Cardiac fibroblast (primary cell): ENCODE measurements at regions not wholly inside any gene's neighbourhood (a gene's known extent, or its start where the extent isn't known, plus 50 kb on each side); places are given as distances from the start of the nearest gene placed in this dataset.
"Not testable (repeated sequence)": the region's sequence is repeated elsewhere in the genome, so short reads cannot be mapped to it uniquely, and the experiment has no call there.

ENCODE experiments used
- DNase-seq, 2 donors: peaks; one replicate each; pipeline versions ENCODE4 v3.0.0 to v3.0.0-alpha.2; 2010; ENCODE audit warnings: low read depth in 2 of 2
- H3K4me3 ChIP-seq, 2 donors: replicated peaks in 1 of 2; 1 replicate in 1 of 2; 2 replicates in 1 of 2; pipeline ENCODE4 v1.5.1; 2011; ENCODE audit warnings: low read depth in 2 of 2, low read length in 2 of 2, mild to moderate bottlenecking in 2 of 2, moderate library complexity in 1 of 2
- TF ChIP-seq, protein P1 (sequence below): IDR thresholded peaks from one replicate; pipeline ENCODE4 v1.5.1; 2011; ENCODE audit warnings: low read depth, mild to moderate bottlenecking, low read length, inconsistent platforms

DNA sequence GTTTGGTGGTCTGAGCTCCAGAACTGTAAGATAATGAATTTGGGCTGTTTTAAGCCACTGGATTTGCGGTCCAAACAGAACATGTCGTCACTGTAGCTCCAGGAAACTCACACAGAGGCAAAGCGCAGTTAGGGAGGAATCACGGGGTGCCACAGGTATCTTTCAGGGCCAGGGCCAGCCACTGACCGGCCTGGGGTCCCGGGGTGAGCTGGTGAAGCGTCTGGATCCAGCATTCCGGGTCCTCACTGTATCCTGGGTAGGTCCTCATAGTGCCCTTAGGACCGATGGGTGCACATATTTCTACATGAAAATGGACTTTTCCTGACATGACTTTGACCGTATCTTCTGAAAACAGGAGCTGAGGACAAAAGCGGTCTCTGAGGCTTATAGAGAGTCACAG lies 196.0 kb upstream of the HDAC4 start:
- TF ChIP-seq, protein P1, sequence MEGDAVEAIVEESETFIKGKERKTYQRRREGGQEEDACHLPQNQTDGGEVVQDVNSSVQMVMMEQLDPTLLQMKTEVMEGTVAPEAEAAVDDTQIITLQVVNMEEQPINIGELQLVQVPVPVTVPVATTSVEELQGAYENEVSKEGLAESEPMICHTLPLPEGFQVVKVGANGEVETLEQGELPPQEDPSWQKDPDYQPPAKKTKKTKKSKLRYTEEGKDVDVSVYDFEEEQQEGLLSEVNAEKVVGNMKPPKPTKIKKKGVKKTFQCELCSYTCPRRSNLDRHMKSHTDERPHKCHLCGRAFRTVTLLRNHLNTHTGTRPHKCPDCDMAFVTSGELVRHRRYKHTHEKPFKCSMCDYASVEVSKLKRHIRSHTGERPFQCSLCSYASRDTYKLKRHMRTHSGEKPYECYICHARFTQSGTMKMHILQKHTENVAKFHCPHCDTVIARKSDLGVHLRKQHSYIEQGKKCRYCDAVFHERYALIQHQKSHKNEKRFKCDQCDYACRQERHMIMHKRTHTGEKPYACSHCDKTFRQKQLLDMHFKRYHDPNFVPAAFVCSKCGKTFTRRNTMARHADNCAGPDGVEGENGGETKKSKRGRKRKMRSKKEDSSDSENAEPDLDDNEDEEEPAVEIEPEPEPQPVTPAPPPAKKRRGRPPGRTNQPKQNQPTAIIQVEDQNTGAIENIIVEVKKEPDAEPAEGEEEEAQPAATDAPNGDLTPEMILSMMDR: no peak
- H3K4me3 ChIP-seq: no peak overlapping the region
- DNase-seq: no peak

DNA sequence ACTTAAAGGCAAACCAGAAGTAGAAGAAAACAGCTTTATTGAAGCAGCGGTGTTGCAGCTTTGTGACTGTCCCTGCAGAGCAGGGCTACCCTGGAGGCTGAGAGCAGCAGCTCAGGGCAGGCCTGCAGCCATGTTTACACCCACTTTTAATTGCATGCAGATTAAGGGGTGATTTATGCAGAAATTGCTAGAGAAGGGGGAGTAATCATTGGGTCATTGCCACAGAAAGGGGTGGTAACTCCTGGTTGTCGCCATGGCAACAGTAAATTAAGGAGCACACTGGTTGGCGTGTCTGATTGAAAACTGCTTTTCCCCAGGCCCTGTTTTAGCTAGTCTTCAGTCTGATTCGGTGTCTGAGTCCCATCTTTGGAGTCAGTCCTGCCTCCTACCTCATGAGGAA lies 195.4 kb upstream of the HDAC4 start:
- TF ChIP-seq, protein P1: no peak
- DNase-seq: no peak
- H3K4me3 ChIP-seq: no peak overlapping the region

DNA sequence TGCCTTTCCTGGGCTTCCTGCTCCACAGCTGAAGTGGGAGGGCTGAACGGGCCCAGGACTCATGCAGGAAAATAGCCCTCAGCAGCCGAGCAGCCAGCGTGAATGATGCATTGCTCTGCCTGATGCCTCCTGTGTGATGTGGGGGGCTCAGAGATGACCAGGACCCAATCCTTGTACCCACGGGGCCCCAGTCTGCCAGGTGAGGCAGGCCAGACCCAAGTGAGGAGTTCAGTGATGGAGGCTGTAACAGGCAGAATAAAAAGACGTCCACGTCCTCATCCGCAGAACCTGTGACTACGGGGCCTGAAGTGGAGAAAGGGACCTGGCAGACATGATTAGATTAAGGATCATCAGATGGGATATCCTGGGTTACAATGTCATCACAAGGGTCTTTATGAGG lies 194.9 kb upstream of the HDAC4 start:
- TF ChIP-seq, protein P1: no peak
- no peak overlapping the region for H3K4me3 ChIP-seq
- DNase-seq: no peak

DNA sequence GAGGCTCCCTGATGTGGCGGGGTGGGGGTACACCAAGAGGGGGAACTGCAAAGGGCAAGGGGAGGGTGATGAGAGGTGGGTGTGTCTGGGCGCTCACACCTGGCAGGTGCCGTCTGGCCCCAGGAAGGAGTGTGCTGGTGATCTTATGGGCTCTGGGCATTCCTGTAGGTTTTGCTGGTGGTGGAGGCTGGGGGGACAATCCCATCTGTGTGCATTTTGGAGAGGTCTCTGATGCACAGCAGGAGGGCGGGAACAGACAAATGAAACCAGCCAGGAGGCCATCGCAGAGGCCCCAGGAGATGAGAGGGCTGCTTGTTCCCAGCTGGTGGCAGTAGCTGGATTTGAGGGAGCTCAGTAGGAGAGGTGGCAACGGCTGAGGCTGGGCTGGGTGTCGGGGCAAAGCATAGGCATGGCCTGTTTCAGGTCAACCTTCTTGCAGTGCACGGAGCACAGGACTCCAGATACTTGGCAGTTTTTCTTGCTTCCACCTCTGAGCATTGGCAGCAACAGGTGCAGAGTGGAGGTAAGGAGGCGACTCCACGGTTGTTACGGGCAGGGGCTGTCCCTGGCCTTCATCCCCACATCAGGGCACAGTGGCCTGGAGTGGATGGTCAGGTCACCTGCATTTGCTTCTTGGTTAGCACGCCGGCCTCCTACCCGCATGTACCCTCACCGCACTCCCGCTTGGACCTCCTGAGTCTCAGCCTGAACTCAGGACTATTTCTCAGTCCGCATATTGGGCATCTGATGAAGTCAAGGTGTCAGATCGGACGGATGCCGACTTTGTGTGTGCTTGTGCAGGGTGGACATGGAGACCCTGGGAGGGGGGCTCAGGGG lies 194.2 kb upstream of the HDAC4 start:
- H3K4me3 ChIP-seq: no peak overlapping the region
- TF ChIP-seq, protein P1: no peak
- DNase-seq: no peak

DNA sequence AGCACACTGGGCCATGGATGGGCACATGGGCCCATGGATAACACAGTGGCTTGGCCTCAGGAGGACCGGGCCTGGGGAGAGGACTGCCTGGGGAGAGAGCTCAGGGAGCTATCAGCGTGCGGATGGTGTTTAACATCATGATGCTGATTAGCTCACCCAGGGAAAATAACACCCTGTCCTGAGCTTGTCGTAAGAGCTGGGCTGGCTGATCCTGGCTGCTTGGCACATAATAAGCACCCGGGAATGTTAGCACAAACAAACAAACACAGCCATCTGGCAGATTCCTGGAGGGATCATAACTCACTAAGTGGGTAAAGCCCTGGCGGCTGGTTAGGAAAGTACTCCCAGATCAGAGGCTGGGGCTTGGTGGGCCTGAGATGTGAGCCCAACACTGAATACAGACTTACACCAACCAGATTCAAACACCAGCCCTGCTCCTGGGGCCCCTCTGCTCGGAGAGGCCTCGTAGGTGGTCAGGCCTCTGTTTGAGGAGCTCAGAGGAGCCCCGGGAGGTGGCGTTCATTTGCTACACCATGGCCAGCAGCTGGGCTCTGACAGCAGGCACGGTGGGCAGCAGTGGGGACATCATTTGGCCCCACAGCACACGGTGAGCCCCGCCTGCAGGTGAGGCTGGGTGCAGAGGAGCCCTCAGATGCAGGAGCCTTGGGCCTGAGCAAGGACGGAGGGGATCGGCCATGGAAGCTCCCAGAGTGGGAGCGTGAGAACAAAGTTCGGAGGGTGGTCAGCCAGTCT lies 193.4 kb upstream of the HDAC4 start:
- H3K4me3 ChIP-seq: no peak overlapping the region
- no peak for DNase-seq
- TF ChIP-seq, protein P1: no peak

DNA sequence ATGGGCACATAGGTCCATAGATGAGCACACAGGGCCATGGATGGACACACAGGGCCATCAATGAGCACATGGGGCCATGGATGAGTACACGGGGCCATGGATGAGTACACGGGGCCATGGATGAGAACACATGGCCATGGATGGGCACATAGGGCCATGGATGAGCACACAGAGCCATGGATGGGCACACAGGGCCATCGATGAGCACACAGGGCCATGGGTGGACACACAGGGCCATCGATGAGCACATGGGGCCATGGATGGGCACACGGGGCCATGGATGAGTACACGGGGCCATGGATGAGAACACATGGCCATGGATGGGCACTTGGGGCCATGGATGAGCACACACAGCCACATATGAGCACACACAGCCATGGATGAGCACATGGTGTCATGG lies 192.6 kb upstream of the HDAC4 start:
- TF ChIP-seq, protein P1: no peak
- DNase-seq: no peak
- H3K4me3 ChIP-seq: no peak overlapping the region

DNA sequence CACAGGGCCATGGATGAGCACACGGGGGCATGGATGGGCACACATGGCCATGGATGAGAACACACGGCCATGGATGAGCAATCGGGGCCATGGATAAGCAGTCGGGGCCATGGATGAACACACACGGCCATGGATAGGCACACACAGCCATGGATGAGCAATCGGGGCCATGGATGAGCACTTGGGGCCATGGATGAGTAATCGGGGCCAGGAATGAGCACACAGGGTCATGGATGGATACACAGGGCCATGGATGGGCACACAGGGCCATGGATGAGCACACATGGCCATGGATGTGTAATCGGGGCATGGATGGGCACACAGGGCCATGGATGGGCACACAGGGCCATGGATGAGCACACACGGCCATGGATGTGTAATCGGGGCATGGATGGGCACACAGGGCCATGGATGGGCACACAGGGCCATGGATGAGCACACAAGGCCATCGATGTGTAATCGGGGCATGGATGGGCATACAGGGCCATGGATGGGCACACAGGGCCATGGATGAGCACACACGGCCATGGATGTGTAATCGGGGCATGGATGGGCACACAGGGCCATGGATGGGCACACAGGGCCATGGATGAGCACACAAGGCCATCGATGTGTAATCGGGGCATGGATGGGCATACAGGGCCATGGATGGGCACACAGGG lies 191.9 kb upstream of the HDAC4 start:
- not testable (repeated sequence) for DNase-seq

More for the DNA sequence above, 191.9 kb upstream of the HDAC4 start:
- H3K4me3 ChIP-seq: not testable (repeated sequence)
